ENCODE measurements at regions not wholly inside any gene's neighbourhood (a gene's known extent, or its start where the extent isn't known, plus 50 kb on each side); places are given as distances from the start of the nearest gene placed in this dataset.

DNA sequence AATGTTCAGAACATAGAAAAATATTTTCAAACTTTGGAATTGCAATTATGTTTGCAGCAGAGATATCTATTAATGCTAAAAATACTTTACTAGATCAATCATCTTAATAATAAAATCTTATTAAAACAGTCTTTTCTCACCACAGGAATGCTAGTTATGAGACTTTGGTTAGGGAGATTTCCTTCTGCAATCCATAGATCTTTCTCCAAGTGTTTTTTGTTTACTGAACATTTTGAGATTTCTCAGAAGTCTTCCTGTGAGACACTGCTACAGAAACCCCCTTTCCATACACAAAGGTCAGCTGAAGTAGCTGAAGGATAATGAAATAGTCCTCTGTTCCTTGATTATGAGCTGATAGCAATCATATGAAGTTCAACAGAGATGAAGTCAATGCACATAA lies 59.4 kb upstream of the RAPH1 start:
- TF ChIP-seq, protein P1, sequence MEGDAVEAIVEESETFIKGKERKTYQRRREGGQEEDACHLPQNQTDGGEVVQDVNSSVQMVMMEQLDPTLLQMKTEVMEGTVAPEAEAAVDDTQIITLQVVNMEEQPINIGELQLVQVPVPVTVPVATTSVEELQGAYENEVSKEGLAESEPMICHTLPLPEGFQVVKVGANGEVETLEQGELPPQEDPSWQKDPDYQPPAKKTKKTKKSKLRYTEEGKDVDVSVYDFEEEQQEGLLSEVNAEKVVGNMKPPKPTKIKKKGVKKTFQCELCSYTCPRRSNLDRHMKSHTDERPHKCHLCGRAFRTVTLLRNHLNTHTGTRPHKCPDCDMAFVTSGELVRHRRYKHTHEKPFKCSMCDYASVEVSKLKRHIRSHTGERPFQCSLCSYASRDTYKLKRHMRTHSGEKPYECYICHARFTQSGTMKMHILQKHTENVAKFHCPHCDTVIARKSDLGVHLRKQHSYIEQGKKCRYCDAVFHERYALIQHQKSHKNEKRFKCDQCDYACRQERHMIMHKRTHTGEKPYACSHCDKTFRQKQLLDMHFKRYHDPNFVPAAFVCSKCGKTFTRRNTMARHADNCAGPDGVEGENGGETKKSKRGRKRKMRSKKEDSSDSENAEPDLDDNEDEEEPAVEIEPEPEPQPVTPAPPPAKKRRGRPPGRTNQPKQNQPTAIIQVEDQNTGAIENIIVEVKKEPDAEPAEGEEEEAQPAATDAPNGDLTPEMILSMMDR (IDR thresholded peaks at IDR 0.05): no peak
- TF ChIP-seq POLR2A (IDR thresholded peaks at IDR 0.05): no peak

Measured in lower leg skin (tissue), 3 donors.